ENCODE measurements at regions not wholly inside any gene's neighbourhood (a gene's known extent, or its start where the extent isn't known, plus 50 kb on each side); places are given as distances from the start of the nearest gene placed in this dataset.

- Histone ChIP-seq H3K9me3 (ENCODE audit: low read length) (no peaks in the 10 kb centered on the region), H3K9me2 (ENCODE audit: insufficient read depth, low read length) (no peaks in the 10 kb centered on the region), H3K79me2 (replicated peaks; ENCODE audit: insufficient read depth, low read length) (peaks cover 16% of the 10 kb centered on the region), H3F3A (ENCODE audit: insufficient read depth, low read length, poor library complexity, severe bottlenecking) (peaks cover 9% of the 10 kb centered on the region), H2AFZ (ENCODE audit: low read depth, low read length) (no peak overlapping the region), H3K4me3 (ENCODE audit: low read length) (no peak overlapping the region), H4K20me1 (ENCODE audit: insufficient read depth) (no peaks in the 10 kb centered on the region), H3K4me2 (ENCODE audit: low read length) (peak overlapping the region; percentile 32), H3K27ac (ENCODE audit: low read length) (peak overlapping the region; percentile 96), H3K27me3 (ENCODE audit: insufficient read depth, low read depth, low read length) (no peaks in the 10 kb centered on the region), H3K9ac (ENCODE audit: low read length) (peak overlapping the region; percentile 65), H3K36me3 (ENCODE audit: insufficient read depth, low read length) (no peaks in the 10 kb centered on the region)
- TF ChIP-seq SMC3 (conservative IDR thresholded peaks at IDR 0.05; ENCODE audit: poor library complexity) (peak; percentile 94), MXI1 (conservative IDR thresholded peaks at IDR 0.05; ENCODE audit: poor library complexity, severe bottlenecking) (no peak), CTCF (IDR thresholded peaks at IDR 0.05; ENCODE audit: poor library complexity, severe bottlenecking) (peak; percentile 96), POLR2AphosphoS5 (IDR thresholded peaks at IDR 0.05) (peak; percentile 92), EP300 (conservative IDR thresholded peaks at IDR 0.05; ENCODE audit: poor library complexity, severe bottlenecking) (peak; percentile 98), RAD21 (conservative IDR thresholded peaks at IDR 0.05) (peak; percentile 99), EZH2 (IDR thresholded peaks at IDR 0.05; ENCODE audit: borderline replicate concordance, insufficient read depth, low read length, poor library complexity, severe bottlenecking) (no peak)
- TF ChIP-seq, protein P1, sequence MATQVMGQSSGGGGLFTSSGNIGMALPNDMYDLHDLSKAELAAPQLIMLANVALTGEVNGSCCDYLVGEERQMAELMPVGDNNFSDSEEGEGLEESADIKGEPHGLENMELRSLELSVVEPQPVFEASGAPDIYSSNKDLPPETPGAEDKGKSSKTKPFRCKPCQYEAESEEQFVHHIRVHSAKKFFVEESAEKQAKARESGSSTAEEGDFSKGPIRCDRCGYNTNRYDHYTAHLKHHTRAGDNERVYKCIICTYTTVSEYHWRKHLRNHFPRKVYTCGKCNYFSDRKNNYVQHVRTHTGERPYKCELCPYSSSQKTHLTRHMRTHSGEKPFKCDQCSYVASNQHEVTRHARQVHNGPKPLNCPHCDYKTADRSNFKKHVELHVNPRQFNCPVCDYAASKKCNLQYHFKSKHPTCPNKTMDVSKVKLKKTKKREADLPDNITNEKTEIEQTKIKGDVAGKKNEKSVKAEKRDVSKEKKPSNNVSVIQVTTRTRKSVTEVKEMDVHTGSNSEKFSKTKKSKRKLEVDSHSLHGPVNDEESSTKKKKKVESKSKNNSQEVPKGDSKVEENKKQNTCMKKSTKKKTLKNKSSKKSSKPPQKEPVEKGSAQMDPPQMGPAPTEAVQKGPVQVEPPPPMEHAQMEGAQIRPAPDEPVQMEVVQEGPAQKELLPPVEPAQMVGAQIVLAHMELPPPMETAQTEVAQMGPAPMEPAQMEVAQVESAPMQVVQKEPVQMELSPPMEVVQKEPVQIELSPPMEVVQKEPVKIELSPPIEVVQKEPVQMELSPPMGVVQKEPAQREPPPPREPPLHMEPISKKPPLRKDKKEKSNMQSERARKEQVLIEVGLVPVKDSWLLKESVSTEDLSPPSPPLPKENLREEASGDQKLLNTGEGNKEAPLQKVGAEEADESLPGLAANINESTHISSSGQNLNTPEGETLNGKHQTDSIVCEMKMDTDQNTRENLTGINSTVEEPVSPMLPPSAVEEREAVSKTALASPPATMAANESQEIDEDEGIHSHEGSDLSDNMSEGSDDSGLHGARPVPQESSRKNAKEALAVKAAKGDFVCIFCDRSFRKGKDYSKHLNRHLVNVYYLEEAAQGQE (IDR thresholded peaks at IDR 0.05; ENCODE audit: borderline replicate concordance): peak; percentile 40
Measured at GRCh38 chr16:72241930-72242329, 70.0 kb upstream of the PMFBP1 start.

- H4K20me1 ChIP-seq (ENCODE audit: insufficient read depth): no peaks in the 10 kb centered on the region
- peaks cover 9% of the 10 kb centered on the region for H3F3A ChIP-seq (ENCODE audit: insufficient read depth, low read length, poor library complexity, severe bottlenecking)
- peak overlapping the region; percentile 31 for H3K4me2 ChIP-seq (ENCODE audit: low read length)
- H3K4me3 ChIP-seq (ENCODE audit: low read length): peak overlapping the region; percentile 1
- no peak overlapping the region for H2AFZ ChIP-seq (ENCODE audit: low read depth, low read length)
- no peaks in the 10 kb centered on the region for H3K9me3 ChIP-seq (ENCODE audit: low read length)
- peaks cover 16% of the 10 kb centered on the region for H3K79me2 ChIP-seq (replicated peaks; ENCODE audit: insufficient read depth, low read length)
- H3K27ac ChIP-seq (ENCODE audit: low read length): peak overlapping the region; percentile 96
- no peaks in the 10 kb centered on the region for H3K27me3 ChIP-seq (ENCODE audit: insufficient read depth, low read depth, low read length)
- peak overlapping the region; percentile 65 for H3K9ac ChIP-seq (ENCODE audit: low read length)
- TF ChIP-seq, protein P1 (IDR thresholded peaks at IDR 0.05; ENCODE audit: borderline replicate concordance): no peak
- TF ChIP-seq SMC3 (conservative IDR thresholded peaks at IDR 0.05; ENCODE audit: poor library complexity) (peak; percentile 59), TAF1 (IDR thresholded peaks at IDR 0.05; ENCODE audit: low read depth) (no peak), EZH2 (IDR thresholded peaks at IDR 0.05; ENCODE audit: borderline replicate concordance, insufficient read depth, low read length, poor library complexity, severe bottlenecking) (no peak), EP300 (conservative IDR thresholded peaks at IDR 0.05; ENCODE audit: poor library complexity, severe bottlenecking) (no peak), MXI1 (conservative IDR thresholded peaks at IDR 0.05; ENCODE audit: poor library complexity, severe bottlenecking) (no peak), POLR2AphosphoS5 (IDR thresholded peaks at IDR 0.05) (no peak), CTCF (IDR thresholded peaks at IDR 0.05; ENCODE audit: poor library complexity, severe bottlenecking) (peak; percentile 54), RAD21 (conservative IDR thresholded peaks at IDR 0.05) (peak; percentile 63)
- H3K9me2 ChIP-seq (ENCODE audit: insufficient read depth, low read length): no peaks in the 10 kb centered on the region
- H3K36me3 ChIP-seq (ENCODE audit: insufficient read depth, low read length): no peaks in the 10 kb centered on the region
Measured at GRCh38 chr16:72241008-72241407, 69.1 kb upstream of the PMFBP1 start.
